T47D (cell line): ENCODE measurements at regions not wholly inside any gene's neighbourhood (a gene's known extent, or its start where the extent isn't known, plus 50 kb on each side); places are given as distances from the start of the nearest gene placed in this dataset.
"Not testable (repeated sequence)": the region's sequence is repeated elsewhere in the genome, so short reads cannot be mapped to it uniquely, and the experiment has no call there.

ENCODE experiments used
- DNase-seq, 2 experiments: peaks; one replicate each; pipeline versions ENCODE4 v3.0.0 to v3.0.0-alpha.2; 2011 to 2012; ENCODE audit warnings: low read depth in 1 of 2, low spot score in 1 of 2
- JUND ChIP-seq: IDR thresholded peaks from 2 replicates; pipeline ENCODE4 v1.6.1; 2012; ENCODE audit warnings: low read depth
- in situ Hi-C: cut with HindIII; loops from 2 replicates; pipeline ENCODE4 v1.10.0; 2016; ENCODE audit warnings: low sequenced_read_pairs, low pct_unique_long_range_greater_than_20kb

GRCh38 chr9:28453918-28454317 lies 880.6 kb upstream of the C9orf72 start:
- in situ Hi-C loops: no loop called here
- DNase-seq: no peak
- TF ChIP-seq JUND: no peak

GRCh38 chr9:28456861-28457260 lies 883.6 kb upstream of the C9orf72 start:
- in situ Hi-C loops: no loop called here
- DNase-seq: no peak
- no peak for TF ChIP-seq JUND

- no peak for TF ChIP-seq JUND
- no peak for DNase-seq
- in situ Hi-C loops: no loop called here
Measured at GRCh38 chr9:28464481-28465216, 891.4 kb upstream of the C9orf72 start.

GRCh38 chr9:28471261-28471660 lies 898.0 kb upstream of the C9orf72 start:
- DNase-seq: no peak
- no peak for TF ChIP-seq JUND
- in situ Hi-C loops: no loop called here

GRCh38 chr9:28487561-28487960 lies 914.3 kb upstream of the C9orf72 start:
- in situ Hi-C loops: no loop called here
- no peak for DNase-seq
- no peak for TF ChIP-seq JUND

- in situ Hi-C loops: no loop called here
- no peak for TF ChIP-seq JUND
- no peak for DNase-seq
Measured at GRCh38 chr9:28491121-28491520, 917.8 kb upstream of the C9orf72 start.

- in situ Hi-C loops, DNase-seq: not testable (repeated sequence)
Measured at GRCh38 chr9:28498168-28498567, 924.9 kb upstream of the C9orf72 start.

GRCh38 chr9:28502189-28502588 lies 928.9 kb upstream of the C9orf72 start:
- DNase-seq: no peak
- no peak for TF ChIP-seq JUND
- in situ Hi-C loops: no loop called here

- in situ Hi-C loops: no loop called here
- TF ChIP-seq JUND: no peak
- DNase-seq: no peak
Measured at GRCh38 chr9:28502741-28503140, 929.5 kb upstream of the C9orf72 start.

GRCh38 chr9:28503573-28503972 lies 930.3 kb upstream of the C9orf72 start:
- TF ChIP-seq JUND: no peak
- in situ Hi-C loops: no loop called here
- DNase-seq: no peak

- TF ChIP-seq JUND: no peak
- DNase-seq: no peak
- in situ Hi-C loops: no loop called here
Measured at GRCh38 chr9:28518439-28518838, 945.2 kb upstream of the C9orf72 start.

GRCh38 chr9:28524309-28524708 lies 951.0 kb upstream of the C9orf72 start:
- in situ Hi-C loops, DNase-seq: not testable (repeated sequence)

- in situ Hi-C loops: no loop called here
- DNase-seq: no peak
- no peak for TF ChIP-seq JUND
Measured at GRCh38 chr9:28528049-28528448, 954.8 kb upstream of the C9orf72 start.

- TF ChIP-seq JUND: no peak
- in situ Hi-C loops: no loop called here
- no peak for DNase-seq
Measured at GRCh38 chr9:28538132-28538531, 964.9 kb upstream of the C9orf72 start.
